Activated CD8-positive, alpha-beta T cell treated with anti-CD3 and anti-CD28 coated beads, Interleukin-2, amount 10 ng/mL, durations not matched to agents 7 days and 5 days (primary cell): ENCODE measurements at regions not wholly inside any gene's neighbourhood (a gene's known extent, or its start where the extent isn't known, plus 50 kb on each side); places are given as distances from the start of the nearest gene placed in this dataset.

Experiments used
- ATAC-seq: fragments of 150-1000 bp; cut with Tn5 transposase; one replicate; pipeline ENCODE4 v1.10.0; 2021; ENCODE audit warnings: moderate library complexity
- CTCF ChIA-PET: fragments of 350-600 bp; sonication (Branson Sonifier 250); formaldehyde crosslinking; loops from one replicate; lab custom pipeline; 2021; ENCODE audit warnings: antibody characterized with exemption; lab: Charles Lee
- POLR2A ChIA-PET: fragments of 350-600 bp; sonication (Branson Sonifier 250); formaldehyde crosslinking; loops from one replicate; lab custom pipeline; 2021; ENCODE audit warnings: antibody characterized with exemption; lab: Charles Lee
- DNase-seq: peaks from one replicate; pipeline ENCODE4 v3.0.0-alpha.2; 2020
- H3K27ac Mint-ChIP-seq: one replicate; pipeline ENCODE4 v1.8.0; 2021; ENCODE audit warnings: mild to moderate bottlenecking, mixed read lengths
- H3K27me3 Mint-ChIP-seq: one replicate; pipeline ENCODE4 v1.8.0; 2021; ENCODE audit warnings: low read depth, mixed read lengths
- H3K36me3 Mint-ChIP-seq: one replicate; pipeline ENCODE4 v1.8.0; 2021; ENCODE audit warnings: low read depth, mixed read lengths
- H3K4me1 Mint-ChIP-seq: one replicate; pipeline ENCODE4 v1.8.0; 2021; ENCODE audit warnings: low read depth, mixed read lengths
- H3K4me3 Mint-ChIP-seq: one replicate; pipeline ENCODE4 v1.8.0; 2021; ENCODE audit warnings: mild to moderate bottlenecking, mixed read lengths
- H3K9me3 Mint-ChIP-seq: one replicate; pipeline ENCODE4 v1.8.0; 2022; ENCODE audit warnings: mixed read lengths; ENCODE audit not compliant: insufficient read depth

GRCh38 chr5:92562065-92562464 lies 1019.0 kb downstream of the NR2F1-AS1 start:
- H3K4me3 Mint-ChIP-seq: no peak overlapping the region
- H3K27me3 Mint-ChIP-seq: no peaks in the 10 kb centered on the region
- ATAC-seq (no peak), DNase-seq (no peak)
- no peaks in the 10 kb centered on the region for H3K4me1 Mint-ChIP-seq
- no peaks in the 10 kb centered on the region for H3K9me3 Mint-ChIP-seq
- CTCF ChIA-PET: no interaction called here
- H3K36me3 Mint-ChIP-seq: no peaks in the 10 kb centered on the region
- POLR2A ChIA-PET: no interaction called here
- no peak overlapping the region for H3K27ac Mint-ChIP-seq

DNA sequence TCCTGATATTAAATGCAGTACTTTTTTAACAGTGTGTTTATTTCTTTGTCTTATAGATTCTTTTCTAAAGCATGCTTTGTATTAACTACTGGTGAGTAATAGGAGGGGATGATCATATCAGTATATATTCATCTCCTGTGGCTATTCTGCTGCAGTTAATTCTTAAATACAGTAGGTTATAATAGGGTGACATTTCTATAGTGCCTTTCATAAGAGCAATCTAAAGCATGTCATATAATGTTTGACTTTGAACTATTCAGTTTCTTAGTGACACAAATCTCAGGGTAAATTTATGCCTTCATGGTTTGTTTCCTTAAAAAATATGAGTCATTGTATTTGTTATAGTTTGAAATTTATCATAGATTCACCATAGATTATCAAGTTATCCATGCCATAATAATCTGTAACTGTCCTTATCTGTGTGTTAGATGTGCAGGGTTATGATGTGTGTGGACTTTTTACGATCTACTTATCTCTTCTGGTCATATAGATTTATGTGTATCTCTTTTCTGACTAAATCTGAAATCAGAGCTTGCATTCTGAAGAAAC lies 1019.5 kb downstream of the NR2F1-AS1 start:
- ChIA-PET CTCF (no interaction called here), POLR2A (no interaction called here)
- no peak for ATAC-seq
- Mint-ChIP-seq H3K36me3 (no peaks in the 10 kb centered on the region), H3K27ac (no peak overlapping the region), H3K4me1 (no peaks in the 10 kb centered on the region), H3K4me3 (no peak overlapping the region), H3K27me3 (no peaks in the 10 kb centered on the region), H3K9me3 (no peaks in the 10 kb centered on the region)
- DNase-seq: no peak

GRCh38 chr5:92560698-92561401 lies 1020.2 kb downstream of the NR2F1-AS1 start:
- no peak for ATAC-seq
- no peak overlapping the region for H3K4me3 Mint-ChIP-seq
- POLR2A ChIA-PET: no interaction called here
- H3K4me1 Mint-ChIP-seq: no peaks in the 10 kb centered on the region
- no peak overlapping the region for H3K27ac Mint-ChIP-seq
- no peaks in the 10 kb centered on the region for H3K27me3 Mint-ChIP-seq
- DNase-seq: no peak
- no peaks in the 10 kb centered on the region for H3K36me3 Mint-ChIP-seq
- CTCF ChIA-PET: no interaction called here
- no peaks in the 10 kb centered on the region for H3K9me3 Mint-ChIP-seq

- ChIA-PET POLR2A (no interaction called here), CTCF (no interaction called here)
- ATAC-seq (no peak), DNase-seq (no peak)
- no peaks in the 10 kb centered on the region for H3K9me3 Mint-ChIP-seq
- H3K27me3 Mint-ChIP-seq: no peaks in the 10 kb centered on the region
- no peaks in the 10 kb centered on the region for H3K4me1 Mint-ChIP-seq
- H3K27ac Mint-ChIP-seq: no peak overlapping the region
- no peaks in the 10 kb centered on the region for H3K36me3 Mint-ChIP-seq
- H3K4me3 Mint-ChIP-seq: no peak overlapping the region
Measured at GRCh38 chr5:92559781-92560180, 1021.2 kb downstream of the NR2F1-AS1 start.

- Mint-ChIP-seq H3K9me3 (no peaks in the 10 kb centered on the region), H3K27ac (no peak overlapping the region), H3K27me3 (no peaks in the 10 kb centered on the region), H3K4me3 (no peak overlapping the region), H3K4me1 (no peaks in the 10 kb centered on the region), H3K36me3 (no peaks in the 10 kb centered on the region)
- POLR2A ChIA-PET: no interaction called here
- CTCF ChIA-PET: no interaction called here
- no peak for DNase-seq
- no peak for ATAC-seq
Measured at GRCh38 chr5:92559331-92559730, 1021.7 kb downstream of the NR2F1-AS1 start.

GRCh38 chr5:92556747-92557146 lies 1024.3 kb downstream of the NR2F1-AS1 start:
- Mint-ChIP-seq H3K36me3 (no peaks in the 10 kb centered on the region), H3K27ac (no peak overlapping the region), H3K4me1 (no peaks in the 10 kb centered on the region), H3K27me3 (no peaks in the 10 kb centered on the region), H3K9me3 (no peaks in the 10 kb centered on the region), H3K4me3 (no peak overlapping the region)
- ChIA-PET POLR2A (no interaction called here), CTCF (no interaction called here)
- ATAC-seq (no peak), DNase-seq (no peak)

DNA sequence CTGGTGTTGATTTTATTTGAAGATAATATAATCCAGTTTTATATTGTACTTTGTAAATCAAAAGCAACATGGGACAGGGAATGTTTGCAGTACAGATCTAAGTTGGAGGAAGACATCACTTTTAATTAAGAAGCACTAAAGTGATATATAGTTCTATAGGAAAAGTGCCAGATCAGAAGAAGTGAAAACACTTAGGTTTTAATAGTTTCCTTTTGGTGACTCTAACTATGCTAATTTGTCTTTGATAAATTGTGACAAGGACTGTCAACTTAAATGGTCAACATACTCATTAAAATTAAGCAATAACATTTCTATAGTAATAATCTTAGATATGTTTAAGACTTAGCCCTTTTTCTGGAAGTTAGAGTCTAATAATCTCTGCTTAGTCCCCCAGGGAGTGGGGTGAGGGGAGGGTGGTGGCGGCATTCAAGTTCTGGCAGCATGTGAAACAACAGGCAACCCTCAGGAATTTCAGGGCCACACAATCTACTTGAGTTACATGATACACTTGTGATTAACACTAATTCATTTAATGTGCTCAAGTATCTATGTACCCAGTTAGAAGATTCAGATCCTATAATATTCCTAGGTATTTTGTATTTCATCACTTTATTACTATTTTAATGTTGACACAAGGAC lies 1026.5 kb downstream of the NR2F1-AS1 start:
- Mint-ChIP-seq H3K4me1 (no peaks in the 10 kb centered on the region), H3K36me3 (no peaks in the 10 kb centered on the region), H3K27me3 (no peaks in the 10 kb centered on the region), H3K9me3 (no peaks in the 10 kb centered on the region), H3K4me3 (no peak overlapping the region), H3K27ac (no peak overlapping the region)
- ChIA-PET POLR2A (no interaction called here), CTCF (no interaction called here)
- no peak for DNase-seq
- ATAC-seq: no peak

- Mint-ChIP-seq H3K27ac (no peak overlapping the region), H3K36me3 (no peaks in the 10 kb centered on the region), H3K4me3 (no peak overlapping the region), H3K9me3 (no peaks in the 10 kb centered on the region), H3K27me3 (no peaks in the 10 kb centered on the region), H3K4me1 (no peaks in the 10 kb centered on the region)
- ChIA-PET POLR2A (no interaction called here), CTCF (no interaction called here)
- ATAC-seq: no peak
- DNase-seq: no peak
Measured at GRCh38 chr5:92553326-92553725, 1027.7 kb downstream of the NR2F1-AS1 start.

- Mint-ChIP-seq H3K4me3 (no peak overlapping the region), H3K9me3 (no peaks in the 10 kb centered on the region), H3K4me1 (no peaks in the 10 kb centered on the region), H3K36me3 (no peaks in the 10 kb centered on the region), H3K27ac (no peak overlapping the region), H3K27me3 (no peaks in the 10 kb centered on the region)
- ChIA-PET CTCF (no interaction called here), POLR2A (no interaction called here)
- DNase-seq (no peak), ATAC-seq (no peak)
Measured at GRCh38 chr5:92552206-92553160, 1028.5 kb downstream of the NR2F1-AS1 start.

- POLR2A ChIA-PET: no interaction called here
- Mint-ChIP-seq H3K4me3 (no peak overlapping the region), H3K36me3 (no peaks in the 10 kb centered on the region), H3K4me1 (no peaks in the 10 kb centered on the region), H3K9me3 (no peaks in the 10 kb centered on the region), H3K27ac (no peak overlapping the region), H3K27me3 (no peaks in the 10 kb centered on the region)
- no peak for DNase-seq
- no peak for ATAC-seq
- CTCF ChIA-PET: no interaction called here
Measured at GRCh38 chr5:92548346-92548745, 1032.7 kb downstream of the NR2F1-AS1 start.

DNA sequence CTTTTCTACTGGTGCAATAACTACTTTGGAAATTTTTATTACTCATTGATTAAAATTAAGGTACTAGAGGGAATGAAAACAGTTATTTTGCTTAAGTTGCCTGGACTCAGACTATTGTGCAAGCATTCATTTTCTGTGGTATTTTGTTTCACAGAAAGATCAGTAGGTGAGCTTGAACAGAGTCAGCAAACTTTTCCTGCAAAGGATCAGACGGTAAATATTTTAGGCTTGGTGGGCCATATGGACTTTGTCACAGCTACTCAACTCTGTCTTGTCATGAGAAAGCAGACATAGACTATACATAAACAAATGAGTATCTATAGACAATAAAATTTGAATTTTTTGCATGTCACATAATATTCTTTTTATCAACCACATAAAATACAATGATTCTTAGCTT lies 1036.4 kb downstream of the NR2F1-AS1 start:
- POLR2A ChIA-PET: no interaction called here
- no peak for ATAC-seq
- H3K27ac Mint-ChIP-seq: no peak overlapping the region
- no peak for DNase-seq
- no peaks in the 10 kb centered on the region for H3K36me3 Mint-ChIP-seq
- H3K9me3 Mint-ChIP-seq: no peaks in the 10 kb centered on the region
- no peaks in the 10 kb centered on the region for H3K4me1 Mint-ChIP-seq
- CTCF ChIA-PET: no interaction called here
- no peaks in the 10 kb centered on the region for H3K27me3 Mint-ChIP-seq
- H3K4me3 Mint-ChIP-seq: no peak overlapping the region

- ChIA-PET POLR2A (no interaction called here), CTCF (no interaction called here)
- no peak overlapping the region for H3K27ac Mint-ChIP-seq
- no peaks in the 10 kb centered on the region for H3K27me3 Mint-ChIP-seq
- no peaks in the 10 kb centered on the region for H3K9me3 Mint-ChIP-seq
- DNase-seq (no peak), ATAC-seq (no peak)
- no peaks in the 10 kb centered on the region for H3K4me1 Mint-ChIP-seq
- H3K4me3 Mint-ChIP-seq: no peak overlapping the region
- no peaks in the 10 kb centered on the region for H3K36me3 Mint-ChIP-seq
Measured at GRCh38 chr5:92544036-92544435, 1037.0 kb downstream of the NR2F1-AS1 start.
